IPS-18a (cell line): ENCODE measurements at regions not wholly inside any gene's neighbourhood (a gene's known extent, or its start where the extent isn't known, plus 50 kb on each side); places are given as distances from the start of the nearest gene placed in this dataset.
"Not testable (repeated sequence)": the region's sequence is repeated elsewhere in the genome, so short reads cannot be mapped to it uniquely, and the experiment has no call there.

Source experiments
- H3K27ac ChIP-seq: one replicate; pipeline ENCODE4 v1.5.1; 2013; ENCODE audit warnings: low read length
- H3K27me3 ChIP-seq: one replicate; pipeline ENCODE4 v1.6.1; 2013; ENCODE audit warnings: mild to moderate bottlenecking, low read length; ENCODE audit not compliant: control insufficient read depth, insufficient read depth
- H3K36me3 ChIP-seq: one replicate; pipeline ENCODE4 v1.6.1; 2013; ENCODE audit warnings: low read depth, low read length; ENCODE audit not compliant: control insufficient read depth
- H3K4me1 ChIP-seq: one replicate; pipeline ENCODE4 v1.6.1; 2013; ENCODE audit warnings: low read depth, low read length; ENCODE audit not compliant: control insufficient read depth
- H3K4me3 ChIP-seq: one replicate; pipeline ENCODE4 v1.5.1; 2013; ENCODE audit warnings: low read length
- H3K9ac ChIP-seq: one replicate; pipeline ENCODE4 v1.6.1; 2013; ENCODE audit warnings: mild to moderate bottlenecking, low read length, moderate library complexity
- H3K9me3 ChIP-seq: one replicate; pipeline ENCODE4 v1.6.1; 2013; ENCODE audit warnings: low read depth, low read length; ENCODE audit not compliant: control insufficient read depth

- no peak overlapping the region for H3K9ac ChIP-seq
- no peaks in the 10 kb centered on the region for H3K9me3 ChIP-seq
- peaks cover 26% of the 10 kb centered on the region for H3K4me1 ChIP-seq
- H3K36me3 ChIP-seq, result no peaks in the 10 kb centered on the region
- H3K27ac ChIP-seq, result no peak overlapping the region
- no peak overlapping the region for H3K4me3 ChIP-seq
- H3K27me3 ChIP-seq, result no peaks in the 10 kb centered on the region
Observed at GRCh38 chr15:62502451-62502850, 337.4 kb upstream of the C2CD4B start.

- Histone ChIP-seq H3K4me1 (peaks cover 26% of the 10 kb centered on the region), H3K27ac (no peak overlapping the region)
Observed at GRCh38 chr15:62503451-62503850, 338.4 kb upstream of the C2CD4B start.

GRCh38 chr15:62505762-62506161, 340.7 kb upstream of the C2CD4B start:
- no peaks in the 10 kb centered on the region for H3K27me3 ChIP-seq
- H3K4me1 ChIP-seq, result peaks cover 26% of the 10 kb centered on the region
- no peak overlapping the region for H3K9ac ChIP-seq
- no peaks in the 10 kb centered on the region for H3K9me3 ChIP-seq
- no peaks in the 10 kb centered on the region for H3K36me3 ChIP-seq
- H3K4me3 ChIP-seq, result no peak overlapping the region
- H3K27ac ChIP-seq, result no peak overlapping the region

More at GRCh38 chr15:62503451-62503850, 338.4 kb upstream of the C2CD4B start:
- Histone ChIP-seq H3K9me3 (no peaks in the 10 kb centered on the region), H3K4me3 (no peak overlapping the region), H3K36me3 (no peaks in the 10 kb centered on the region), H3K9ac (no peak overlapping the region), H3K27me3 (no peaks in the 10 kb centered on the region)

GRCh38 chr15:62506217-62506805, 341.2 kb upstream of the C2CD4B start:
- Histone ChIP-seq H3K27ac (no peak overlapping the region), H3K9me3 (no peaks in the 10 kb centered on the region), H3K4me3 (peak overlapping the region; percentile 19), H3K9ac (no peak overlapping the region), H3K4me1 (peaks cover 26% of the 10 kb centered on the region), H3K27me3 (no peaks in the 10 kb centered on the region), H3K36me3 (no peaks in the 10 kb centered on the region)

GRCh38 chr15:62509395-62509958, 344.4 kb upstream of the C2CD4B start:
- Histone ChIP-seq H3K27me3 (no peaks in the 10 kb centered on the region), H3K4me1 (peaks cover 26% of the 10 kb centered on the region), H3K4me3 (no peak overlapping the region), H3K36me3 (no peaks in the 10 kb centered on the region), H3K9me3 (no peaks in the 10 kb centered on the region), H3K27ac (no peak overlapping the region), H3K9ac (no peak overlapping the region)

- no peak overlapping the region for H3K27ac ChIP-seq
- no peaks in the 10 kb centered on the region for H3K27me3 ChIP-seq
- H3K36me3 ChIP-seq, result no peaks in the 10 kb centered on the region
- H3K4me1 ChIP-seq, result peaks cover 24% of the 10 kb centered on the region
- H3K9ac ChIP-seq, result no peak overlapping the region
- no peaks in the 10 kb centered on the region for H3K9me3 ChIP-seq
- H3K4me3 ChIP-seq, result no peak overlapping the region
Observed at GRCh38 chr15:62510791-62511190, 345.7 kb upstream of the C2CD4B start.

GRCh38 chr15:62512904-62513303, 347.8 kb upstream of the C2CD4B start:
- H3K27ac ChIP-seq, result no peak overlapping the region
- H3K9me3 ChIP-seq, result no peaks in the 10 kb centered on the region
- H3K4me1 ChIP-seq, result peaks cover 7% of the 10 kb centered on the region
- H3K36me3 ChIP-seq, result no peaks in the 10 kb centered on the region
- no peak overlapping the region for H3K9ac ChIP-seq
- no peaks in the 10 kb centered on the region for H3K27me3 ChIP-seq
- no peak overlapping the region for H3K4me3 ChIP-seq

- Histone ChIP-seq H3K36me3 (no peaks in the 10 kb centered on the region), H3K27me3 (no peaks in the 10 kb centered on the region), H3K9me3 (no peaks in the 10 kb centered on the region), H3K27ac (no peak overlapping the region), H3K9ac (no peak overlapping the region), H3K4me1 (peaks cover 7% of the 10 kb centered on the region), H3K4me3 (no peak overlapping the region)
Observed at GRCh38 chr15:62513893-62514292, 348.8 kb upstream of the C2CD4B start.

- H3K9me3 ChIP-seq, result no peaks in the 10 kb centered on the region
- no peaks in the 10 kb centered on the region for H3K27me3 ChIP-seq
- H3K36me3 ChIP-seq, result no peaks in the 10 kb centered on the region
- no peak overlapping the region for H3K9ac ChIP-seq
- no peak overlapping the region for H3K27ac ChIP-seq
- no peak overlapping the region for H3K4me3 ChIP-seq
- H3K4me1 ChIP-seq, result peaks cover 10% of the 10 kb centered on the region
Observed at GRCh38 chr15:62515696-62516395, 350.8 kb upstream of the C2CD4B start.

GRCh38 chr15:62517541-62517940, 352.5 kb upstream of the C2CD4B start:
- no peaks in the 10 kb centered on the region for H3K27me3 ChIP-seq
- H3K27ac ChIP-seq, result no peak overlapping the region
- H3K4me3 ChIP-seq, result no peak overlapping the region
- no peaks in the 10 kb centered on the region for H3K36me3 ChIP-seq
- H3K4me1 ChIP-seq, result peaks cover 27% of the 10 kb centered on the region
- no peaks in the 10 kb centered on the region for H3K9me3 ChIP-seq
- H3K9ac ChIP-seq, result no peak overlapping the region

GRCh38 chr15:62518666-62519065, 353.6 kb upstream of the C2CD4B start:
- not testable (repeated sequence) for H3K4me3 ChIP-seq, H3K27ac ChIP-seq, H3K36me3 ChIP-seq, H3K27me3 ChIP-seq, H3K9ac ChIP-seq, H3K9me3 ChIP-seq
- peaks cover 32% of the 10 kb centered on the region for H3K4me1 ChIP-seq

GRCh38 chr15:62519900-62520299, 354.8 kb upstream of the C2CD4B start:
- Histone ChIP-seq H3K9me3 (no peaks in the 10 kb centered on the region), H3K36me3 (no peaks in the 10 kb centered on the region), H3K27ac (no peak overlapping the region), H3K4me1 (peaks cover 25% of the 10 kb centered on the region), H3K9ac (no peak overlapping the region), H3K4me3 (no peak overlapping the region), H3K27me3 (no peaks in the 10 kb centered on the region)
